ENCODE measurements at regions not wholly inside any gene's neighbourhood (a gene's known extent, or its start where the extent isn't known, plus 50 kb on each side); places are given as distances from the start of the nearest gene placed in this dataset.

DNA sequence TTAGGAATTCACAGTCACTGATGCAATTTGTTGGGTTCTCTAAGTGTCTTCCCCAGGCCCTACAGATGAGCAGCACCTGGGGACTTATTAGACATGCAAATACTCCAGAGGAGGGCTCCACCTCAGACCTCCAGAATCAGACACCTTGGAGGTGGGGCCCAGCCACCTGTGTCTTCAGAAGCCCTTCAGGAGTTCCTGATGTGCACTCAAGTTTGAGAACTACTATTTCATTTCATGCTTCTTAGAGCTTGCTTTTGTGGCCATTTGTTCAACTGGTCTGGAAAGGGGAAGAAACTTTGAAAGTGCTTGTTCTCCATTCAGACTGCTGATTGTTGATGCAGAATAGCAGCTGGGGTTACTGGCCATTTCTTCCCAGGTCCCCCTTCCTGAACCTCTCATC is 472.0 kb downstream of the COG6 start (continued):
- TF ChIP-seq, protein P1, sequence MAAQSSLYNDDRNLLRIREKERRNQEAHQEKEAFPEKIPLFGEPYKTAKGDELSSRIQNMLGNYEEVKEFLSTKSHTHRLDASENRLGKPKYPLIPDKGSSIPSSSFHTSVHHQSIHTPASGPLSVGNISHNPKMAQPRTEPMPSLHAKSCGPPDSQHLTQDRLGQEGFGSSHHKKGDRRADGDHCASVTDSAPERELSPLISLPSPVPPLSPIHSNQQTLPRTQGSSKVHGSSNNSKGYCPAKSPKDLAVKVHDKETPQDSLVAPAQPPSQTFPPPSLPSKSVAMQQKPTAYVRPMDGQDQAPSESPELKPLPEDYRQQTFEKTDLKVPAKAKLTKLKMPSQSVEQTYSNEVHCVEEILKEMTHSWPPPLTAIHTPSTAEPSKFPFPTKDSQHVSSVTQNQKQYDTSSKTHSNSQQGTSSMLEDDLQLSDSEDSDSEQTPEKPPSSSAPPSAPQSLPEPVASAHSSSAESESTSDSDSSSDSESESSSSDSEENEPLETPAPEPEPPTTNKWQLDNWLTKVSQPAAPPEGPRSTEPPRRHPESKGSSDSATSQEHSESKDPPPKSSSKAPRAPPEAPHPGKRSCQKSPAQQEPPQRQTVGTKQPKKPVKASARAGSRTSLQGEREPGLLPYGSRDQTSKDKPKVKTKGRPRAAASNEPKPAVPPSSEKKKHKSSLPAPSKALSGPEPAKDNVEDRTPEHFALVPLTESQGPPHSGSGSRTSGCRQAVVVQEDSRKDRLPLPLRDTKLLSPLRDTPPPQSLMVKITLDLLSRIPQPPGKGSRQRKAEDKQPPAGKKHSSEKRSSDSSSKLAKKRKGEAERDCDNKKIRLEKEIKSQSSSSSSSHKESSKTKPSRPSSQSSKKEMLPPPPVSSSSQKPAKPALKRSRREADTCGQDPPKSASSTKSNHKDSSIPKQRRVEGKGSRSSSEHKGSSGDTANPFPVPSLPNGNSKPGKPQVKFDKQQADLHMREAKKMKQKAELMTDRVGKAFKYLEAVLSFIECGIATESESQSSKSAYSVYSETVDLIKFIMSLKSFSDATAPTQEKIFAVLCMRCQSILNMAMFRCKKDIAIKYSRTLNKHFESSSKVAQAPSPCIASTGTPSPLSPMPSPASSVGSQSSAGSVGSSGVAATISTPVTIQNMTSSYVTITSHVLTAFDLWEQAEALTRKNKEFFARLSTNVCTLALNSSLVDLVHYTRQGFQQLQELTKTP (IDR thresholded peaks at IDR 0.05; ENCODE audit: low read depth in 1 of 2, partially characterized antibody in 2 of 2) = no peak

DNA sequence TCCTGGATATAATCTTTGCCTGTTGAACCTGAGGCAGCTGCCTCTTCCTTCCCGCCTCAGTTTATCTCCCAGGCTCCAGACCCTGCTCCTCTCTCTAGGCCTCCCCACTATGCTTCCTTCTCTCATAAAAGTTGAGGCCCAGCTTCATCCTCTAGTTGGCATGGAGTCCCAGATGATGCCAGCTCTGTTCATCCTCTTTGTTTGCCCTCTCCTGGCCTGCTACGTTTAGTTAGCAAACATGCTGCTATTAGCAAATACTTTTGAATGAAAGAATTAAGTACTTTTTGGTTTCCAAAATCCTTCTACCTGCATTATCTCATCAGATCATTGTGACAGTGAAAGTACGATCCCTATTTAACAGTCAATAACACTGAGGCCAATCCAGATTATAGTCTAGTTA is 472.5 kb downstream of the COG6 start:
- Histone ChIP-seq H3K79me2 (ENCODE audit: control insufficient read depth, insufficient read depth, low read length) (no peaks in the 10 kb centered on the region), H3K36me3 (ENCODE audit: control insufficient read depth, insufficient read depth, low read length) (no peaks in the 10 kb centered on the region), H4K20me1 (replicated peaks; ENCODE audit: control insufficient read depth, insufficient read depth, low read length) (no peaks in the 10 kb centered on the region), H3K27ac (ENCODE audit: extremely low read depth, low read depth, low read length) (no peak overlapping the region), H3K9ac (ENCODE audit: insufficient read depth in 1 of 2, low read depth in 2 of 2, low read length in 2 of 2) (no peak overlapping the region), H3K27me3 (ENCODE audit: control insufficient read depth in 2 of 2, insufficient read depth in 2 of 2, low read length in 2 of 2) (no peaks in the 10 kb centered on the region), H3K9me1 (ENCODE audit: control insufficient read depth, insufficient read depth, low read length) (no peaks in the 10 kb centered on the region), H2AFZ (ENCODE audit: low read depth, low read length) (no peak overlapping the region), H3K9me3 (replicated peaks; ENCODE audit: control insufficient read depth, insufficient read depth, low read depth, low read length) (no peaks in the 10 kb centered on the region), H3K4me1 (replicated peaks in 1 of 2; ENCODE audit: control insufficient read depth in 2 of 2, insufficient read depth in 2 of 2, low read length in 2 of 2) (no peaks in the 10 kb centered on the region), H3K4me3 (no peak overlapping the region), H3K4me2 (ENCODE audit: insufficient read depth, low read length) (no peak overlapping the region)
- CTCF ChIA-PET (ENCODE audit: low intra/inter-chr PET ratio) = no interaction called here
- POLR2A ChIA-PET = interaction anchor here (0.5 kb wide), 1 partner anchor 55 kb away, joined by 3 read pairs; no protein-coding TSS in a partner anchor
- WGBS (ENCODE audit: insufficient coverage, low coverage, missing lambda C conversion rate) = 4% methylated on average over 3 of the region's 3 CpGs
- in situ Hi-C loops (cut with MboI) = no loop called here
- intact Hi-C loops (cut with micrococcal nuclease) = no loop called here
- FAIRE-seq = no peak
- BruUV-seq (replicated peaks) = no TSS peak
- ATAC-seq = no peak
- no peak for DNase-seq (ENCODE audit: extremely low read depth in 1 of 4, low spot score in 3 of 4)
- TF ChIP-seq POLR2AphosphoS2 (IDR thresholded peaks at IDR 0.05; ENCODE audit: low read length) (no peak), ZNF24 (IDR thresholded peaks at IDR 0.05) (no peak)
- TF ChIP-seq, protein P2, sequence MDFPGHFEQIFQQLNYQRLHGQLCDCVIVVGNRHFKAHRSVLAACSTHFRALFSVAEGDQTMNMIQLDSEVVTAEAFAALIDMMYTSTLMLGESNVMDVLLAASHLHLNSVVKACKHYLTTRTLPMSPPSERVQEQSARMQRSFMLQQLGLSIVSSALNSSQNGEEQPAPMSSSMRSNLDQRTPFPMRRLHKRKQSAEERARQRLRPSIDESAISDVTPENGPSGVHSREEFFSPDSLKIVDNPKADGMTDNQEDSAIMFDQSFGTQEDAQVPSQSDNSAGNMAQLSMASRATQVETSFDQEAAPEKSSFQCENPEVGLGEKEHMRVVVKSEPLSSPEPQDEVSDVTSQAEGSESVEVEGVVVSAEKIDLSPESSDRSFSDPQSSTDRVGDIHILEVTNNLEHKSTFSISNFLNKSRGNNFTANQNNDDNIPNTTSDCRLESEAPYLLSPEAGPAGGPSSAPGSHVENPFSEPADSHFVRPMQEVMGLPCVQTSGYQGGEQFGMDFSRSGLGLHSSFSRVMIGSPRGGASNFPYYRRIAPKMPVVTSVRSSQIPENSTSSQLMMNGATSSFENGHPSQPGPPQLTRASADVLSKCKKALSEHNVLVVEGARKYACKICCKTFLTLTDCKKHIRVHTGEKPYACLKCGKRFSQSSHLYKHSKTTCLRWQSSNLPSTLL (IDR thresholded peaks at IDR 0.05) = no peak
- TF ChIP-seq, protein P1 (IDR thresholded peaks at IDR 0.05; ENCODE audit: low read depth in 1 of 2, partially characterized antibody in 2 of 2) = no peak
- TF ChIP-seq, protein P3, sequence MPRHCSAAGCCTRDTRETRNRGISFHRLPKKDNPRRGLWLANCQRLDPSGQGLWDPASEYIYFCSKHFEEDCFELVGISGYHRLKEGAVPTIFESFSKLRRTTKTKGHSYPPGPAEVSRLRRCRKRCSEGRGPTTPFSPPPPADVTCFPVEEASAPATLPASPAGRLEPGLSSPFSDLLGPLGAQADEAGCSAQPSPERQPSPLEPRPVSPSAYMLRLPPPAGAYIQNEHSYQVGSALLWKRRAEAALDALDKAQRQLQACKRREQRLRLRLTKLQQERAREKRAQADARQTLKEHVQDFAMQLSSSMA (CRISPR knock-in tag; IDR thresholded peaks at IDR 0.05) = no peak
